DMS 273 (cell line): ENCODE measurements at regions not wholly inside any gene's neighbourhood (a gene's known extent, or its start where the extent isn't known, plus 50 kb on each side); places are given as distances from the start of the nearest gene placed in this dataset.

Source experiments
- DNase-seq: peaks from one replicate; lab custom pipeline; 2025; ENCODE audit not compliant: unreplicated experiment; lab: John Stamatoyannopoulos, UW

DNA sequence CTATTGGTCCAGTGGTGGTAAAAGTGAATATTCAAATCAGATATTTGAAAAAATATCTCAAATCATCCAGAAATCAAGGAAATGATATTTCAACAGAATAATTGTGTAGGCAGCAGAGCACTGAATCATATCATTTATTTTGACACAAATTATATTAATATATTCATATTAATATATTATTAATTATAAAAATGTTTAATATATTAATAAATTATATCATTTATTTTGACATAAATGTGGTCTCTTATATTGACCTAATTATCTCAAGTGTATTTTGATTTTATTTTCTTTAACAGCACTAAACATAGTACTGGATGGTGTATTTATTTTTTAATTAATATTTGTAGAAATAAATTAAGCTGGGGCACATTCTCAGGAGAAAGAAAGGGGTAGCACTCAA, 257.7 kb upstream of the THBS1 start:
- DNase-seq: no peak

DNA sequence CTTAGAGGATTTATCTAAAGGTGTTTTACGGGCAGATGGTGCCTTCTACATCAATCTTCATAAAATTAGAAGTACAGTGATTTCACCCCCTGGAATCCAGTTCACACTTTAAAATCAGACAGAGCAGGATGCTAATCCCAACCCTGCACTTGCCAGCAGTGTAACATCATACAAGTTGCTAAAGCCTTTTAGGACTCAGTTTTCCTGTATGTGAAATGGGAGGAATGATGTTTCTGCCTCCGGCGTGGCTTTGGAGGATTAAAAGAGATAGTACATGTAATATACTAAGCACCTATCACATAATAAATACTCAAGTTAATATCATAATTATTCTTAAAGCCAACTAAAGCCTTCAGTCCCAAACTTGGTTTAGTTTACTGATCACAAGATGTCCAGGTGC, 257.2 kb upstream of the THBS1 start:
- no peak for DNase-seq

DNA sequence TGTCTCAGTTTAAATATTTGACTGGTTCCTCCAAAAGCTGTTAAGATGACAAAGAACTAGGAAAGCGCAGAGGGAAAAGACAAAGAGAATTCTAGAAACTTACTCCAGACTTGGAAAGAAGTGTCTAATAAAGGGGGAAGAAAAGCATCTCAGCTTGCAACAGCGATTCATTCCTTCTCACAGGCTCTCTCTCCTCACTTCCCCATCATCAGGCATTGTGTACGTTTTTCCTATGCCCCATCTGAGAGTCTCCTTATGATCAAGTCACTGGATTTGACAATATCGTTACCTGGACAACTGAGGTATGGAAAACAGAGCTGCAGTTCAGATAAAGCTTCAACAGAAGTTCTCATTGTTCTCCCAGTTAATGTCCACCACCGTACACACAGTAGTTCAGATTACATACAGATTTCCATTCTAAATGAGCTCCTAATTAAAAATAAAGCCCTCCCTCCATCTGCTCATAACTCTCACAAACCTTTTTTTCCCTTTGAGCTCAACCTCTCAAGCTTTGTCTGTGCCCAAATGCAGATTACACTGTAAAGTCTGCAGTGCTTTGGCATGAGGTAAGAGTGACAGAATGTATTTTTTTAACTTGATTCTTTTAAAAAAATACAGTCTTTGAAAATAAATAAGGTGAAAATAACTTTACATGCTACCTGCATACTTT, 254.4 kb upstream of the THBS1 start:
- peak; percentile 11 for DNase-seq

DNA sequence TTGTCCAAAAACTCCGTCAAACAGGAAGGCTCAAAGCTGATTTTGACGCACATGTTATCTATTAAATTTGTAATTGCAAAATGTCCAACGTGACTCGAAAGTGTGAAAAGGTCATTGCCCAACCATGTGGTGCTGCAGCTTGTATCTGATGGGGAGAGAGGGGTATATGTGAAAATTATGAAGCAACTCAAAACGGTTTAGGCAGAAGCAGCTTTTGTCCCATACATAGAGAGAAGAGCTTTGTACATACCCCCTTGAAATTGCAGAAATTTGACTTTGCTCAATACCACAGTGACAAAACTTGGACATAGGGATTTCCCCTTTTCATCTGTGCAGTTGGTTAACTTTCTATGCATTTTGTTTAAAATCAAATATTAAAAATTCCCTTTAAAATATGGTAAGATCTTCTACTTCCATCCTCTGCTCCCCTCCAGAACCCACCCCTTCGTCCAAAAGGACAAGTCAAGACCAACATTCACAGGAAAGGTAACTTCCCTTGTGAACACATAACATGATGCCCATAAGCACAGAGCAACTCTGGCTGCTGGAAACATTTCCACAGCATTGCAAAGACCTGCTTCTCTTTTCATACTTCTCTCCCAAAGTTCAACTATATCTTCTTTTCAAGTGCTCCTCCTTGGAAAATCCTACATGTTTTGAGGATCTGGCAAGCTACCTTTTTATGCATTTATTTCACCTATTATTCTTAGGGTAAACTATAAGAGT, 253.7 kb upstream of the THBS1 start:
- no peak for DNase-seq

DNA sequence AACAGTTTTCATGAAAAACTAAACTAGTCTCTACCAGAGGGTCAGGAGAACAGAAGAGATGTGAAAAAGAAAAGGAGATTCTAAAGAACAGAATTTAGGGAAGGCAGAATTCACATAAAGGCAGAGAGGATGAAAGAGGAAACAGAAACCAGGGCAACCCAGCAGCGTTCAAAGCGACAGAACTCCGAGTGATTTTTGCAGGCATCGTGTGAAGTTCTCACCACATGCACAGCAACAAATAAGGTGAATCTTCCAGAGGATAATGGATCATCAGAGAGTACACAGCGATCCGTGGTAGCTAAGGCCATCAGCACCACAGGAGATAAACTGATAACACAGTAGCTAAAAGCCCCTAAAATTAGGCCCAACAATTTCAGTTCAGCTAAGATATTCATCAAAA, 250.8 kb upstream of the THBS1 start:
- no peak for DNase-seq

DNA sequence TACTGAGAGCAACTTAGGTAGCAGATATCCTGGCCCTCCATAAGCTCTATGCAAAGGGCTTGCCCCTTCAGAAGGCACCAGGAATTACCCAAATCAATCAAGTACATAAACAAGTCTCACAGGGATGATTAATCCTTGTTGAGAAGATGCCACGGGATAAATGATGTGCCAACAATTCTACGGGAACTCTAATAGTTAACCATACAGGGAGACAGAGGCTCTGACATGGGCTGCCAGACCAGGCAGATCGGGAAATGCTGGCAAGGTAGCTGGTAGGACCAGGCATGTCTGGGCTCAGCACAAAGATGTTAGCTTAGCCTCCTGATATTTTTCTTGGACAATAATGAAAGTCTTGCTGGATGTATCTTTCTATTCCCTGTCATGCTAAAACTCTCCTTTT, 249.3 kb upstream of the THBS1 start:
- no peak for DNase-seq

DNA sequence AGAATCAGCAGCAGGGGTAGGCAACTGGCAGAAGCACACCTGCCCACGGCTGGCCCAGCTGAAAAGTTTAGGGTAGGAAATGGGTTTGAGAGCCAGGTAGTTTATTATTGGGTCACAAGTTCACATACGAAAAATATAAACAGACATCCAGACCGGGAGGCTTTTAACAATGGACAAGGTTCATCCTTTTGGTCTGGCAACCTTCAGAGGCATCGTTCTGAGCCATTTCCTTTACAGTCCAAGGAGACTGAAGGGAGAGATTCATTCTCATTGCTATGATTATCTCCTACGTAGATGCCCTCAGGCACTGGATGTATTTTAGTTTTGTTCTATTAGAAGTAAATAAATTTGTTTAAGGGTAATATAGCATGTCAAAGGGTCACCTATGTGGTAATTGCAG, 248.0 kb upstream of the THBS1 start:
- DNase-seq: no peak

DNA sequence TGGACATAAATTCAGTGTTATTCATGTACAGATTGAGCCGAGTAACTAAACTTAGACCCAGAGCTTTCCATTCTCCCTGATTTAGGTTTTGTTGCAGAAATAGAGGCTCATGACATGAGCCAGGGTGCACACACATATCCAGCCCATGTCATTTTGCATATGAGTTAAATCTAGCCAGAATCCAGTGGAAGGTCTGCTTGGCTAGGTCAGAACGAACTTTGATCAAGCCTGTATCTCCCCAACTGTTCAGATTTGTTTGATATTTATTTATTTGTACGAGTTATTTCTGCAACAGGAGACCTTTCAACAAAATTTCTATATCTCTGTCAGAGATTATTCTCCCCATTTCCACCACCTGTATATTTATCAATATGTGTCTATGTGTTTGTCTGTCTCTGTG, 247.5 kb upstream of the THBS1 start:
- no peak for DNase-seq

DNA sequence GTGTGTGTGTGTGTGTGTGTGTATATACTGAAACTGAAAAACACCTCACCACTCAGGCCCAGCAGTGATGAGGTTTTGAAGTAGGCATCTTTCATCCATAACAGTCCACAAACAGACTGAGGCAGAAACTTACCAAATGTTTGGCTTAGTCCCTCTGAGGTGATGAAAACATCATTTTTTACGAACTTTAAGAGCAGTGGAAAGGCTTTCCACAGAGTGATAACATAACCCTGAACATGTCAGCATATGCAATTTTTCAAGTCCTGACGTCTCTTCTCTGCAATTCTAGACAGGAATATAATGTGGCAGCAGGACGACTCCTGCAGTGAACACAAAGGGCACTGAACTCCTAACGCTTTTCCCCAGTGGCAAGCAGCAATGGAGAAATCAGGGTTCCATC, 247.0 kb upstream of the THBS1 start:
- no peak for DNase-seq

DNA sequence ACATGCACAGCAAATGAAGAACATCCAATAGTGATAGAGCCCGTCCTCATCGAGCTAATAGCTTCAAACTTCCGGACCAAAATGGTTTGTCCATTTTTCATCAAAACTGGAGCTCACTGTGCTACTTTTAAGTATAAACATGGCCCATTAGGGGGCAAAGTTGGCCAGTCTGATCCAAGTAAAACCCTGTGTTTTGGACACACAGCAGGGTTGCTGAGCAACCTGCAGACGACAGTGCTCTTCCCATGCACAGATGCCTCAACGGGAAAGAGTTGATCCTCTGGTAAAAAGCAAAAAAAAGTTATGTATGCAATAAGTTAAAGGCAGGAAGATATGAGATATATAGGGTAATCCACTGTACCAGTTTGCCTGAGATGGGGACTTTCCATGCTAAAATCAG, 244.0 kb upstream of the THBS1 start:
- no peak for DNase-seq

DNA sequence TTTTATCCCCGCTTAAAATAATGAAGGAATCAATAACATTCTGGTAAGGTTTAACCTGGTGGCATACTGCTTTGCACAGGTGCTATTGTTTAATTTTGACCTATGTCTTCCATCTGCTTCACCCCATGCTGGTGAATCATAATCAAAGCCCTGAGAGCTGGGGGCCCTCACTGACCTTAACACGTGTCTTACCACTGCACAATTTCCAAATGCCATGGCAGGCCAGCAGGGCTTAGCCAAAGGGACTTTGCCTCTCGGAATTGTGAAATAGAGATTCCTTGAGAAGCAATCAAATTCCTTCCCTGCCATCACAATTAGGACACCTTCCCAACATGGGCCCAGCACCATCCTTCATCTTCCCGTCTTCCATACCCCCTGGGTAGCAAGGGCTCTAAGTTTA, 242.6 kb upstream of the THBS1 start:
- no peak for DNase-seq

DNA sequence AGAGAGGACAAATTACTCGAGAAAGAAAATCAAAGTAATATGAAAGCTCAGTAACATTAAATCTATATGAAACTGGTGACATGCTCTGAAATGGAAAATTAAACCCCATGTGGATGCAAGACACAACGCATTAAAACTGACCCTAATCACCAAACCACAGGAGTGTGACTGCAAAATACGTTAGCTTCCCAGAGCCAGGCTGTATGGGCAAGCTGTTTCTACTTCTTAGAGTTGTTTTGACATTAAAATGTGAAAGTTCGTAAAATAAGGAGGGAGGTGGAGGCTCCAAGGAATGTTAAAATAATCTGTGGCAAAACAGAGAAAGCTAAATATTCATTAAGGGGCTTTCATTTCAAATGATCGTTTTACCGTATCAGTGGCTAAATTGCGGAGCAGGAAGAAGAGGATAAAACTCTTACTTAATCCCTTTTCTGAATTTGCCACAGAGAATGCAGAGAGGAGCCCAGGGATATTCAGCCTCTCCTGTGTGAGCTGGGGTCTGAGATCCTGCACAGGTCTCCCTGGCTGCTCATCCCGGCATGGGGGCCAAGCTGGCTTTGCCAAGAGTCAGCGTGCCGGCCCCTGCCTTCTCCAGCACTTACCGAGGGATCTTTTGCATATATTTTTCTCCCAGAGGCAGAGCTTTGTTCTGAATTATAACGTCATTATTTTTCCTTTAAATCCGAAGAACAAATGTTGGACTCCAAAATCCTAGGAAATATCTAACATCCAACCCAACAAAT, 239.8 kb upstream of the THBS1 start:
- DNase-seq: no peak

DNA sequence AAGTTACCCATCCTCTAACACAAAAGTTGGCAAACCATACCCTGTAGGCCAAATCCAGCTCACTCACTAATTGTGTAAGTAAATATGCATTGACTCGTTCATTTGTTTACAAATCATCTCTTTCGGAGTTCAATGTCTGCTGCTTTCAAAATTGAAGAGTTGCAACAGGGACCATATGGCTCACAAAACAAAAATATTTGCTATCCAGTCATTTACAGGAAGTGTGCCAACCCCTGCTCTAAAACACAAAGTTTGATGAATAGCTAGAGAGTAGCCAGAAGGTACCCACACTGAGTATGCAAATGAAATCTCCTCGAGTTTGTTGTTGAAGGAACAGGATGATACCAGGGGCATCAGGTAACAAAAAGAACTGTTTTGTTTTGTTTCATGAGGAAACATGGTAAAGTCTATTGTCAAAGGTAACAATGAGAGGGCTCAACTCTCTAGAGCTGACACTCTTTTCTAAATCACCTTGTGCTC, 236.2 kb upstream of the THBS1 start:
- peak; percentile 37 for DNase-seq

DNA sequence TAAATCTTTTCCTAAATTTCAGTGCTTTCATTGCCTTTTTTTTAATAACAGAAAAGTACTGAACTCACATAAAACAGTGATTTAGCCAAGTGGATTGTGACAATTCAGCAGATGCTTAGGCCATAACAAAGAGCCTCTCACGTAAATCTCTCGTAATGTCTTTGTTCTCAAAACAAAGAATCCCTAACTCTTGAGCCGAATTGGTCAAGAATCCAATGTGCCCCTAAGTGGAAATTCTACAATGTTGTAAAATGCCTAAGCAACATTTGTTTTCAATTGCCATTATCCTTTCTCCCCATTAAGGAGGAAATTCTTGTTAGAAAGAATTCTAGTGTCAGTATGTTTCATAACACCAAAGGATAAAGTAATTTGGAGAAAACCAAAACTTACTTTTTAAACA, 235.7 kb upstream of the THBS1 start:
- DNase-seq: no peak

DNA sequence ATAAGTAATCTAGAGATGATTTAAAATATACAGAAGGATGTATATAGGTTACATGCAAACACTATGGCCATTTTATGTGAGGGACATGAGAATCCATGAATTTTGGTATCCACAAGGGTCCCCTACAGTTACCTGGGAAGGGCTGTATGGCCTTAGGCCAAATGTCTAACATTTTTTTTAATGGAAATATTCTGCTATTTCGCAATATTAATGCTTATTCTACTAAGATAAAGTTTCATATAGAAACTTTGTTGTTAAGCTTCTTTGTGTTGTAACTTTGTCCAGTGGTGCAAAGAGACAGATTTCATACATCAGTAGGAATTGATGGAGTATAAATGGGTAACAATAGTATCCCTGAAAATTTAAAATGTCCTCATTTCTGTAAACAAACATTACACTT, 233.4 kb upstream of the THBS1 start:
- no peak for DNase-seq

DNA sequence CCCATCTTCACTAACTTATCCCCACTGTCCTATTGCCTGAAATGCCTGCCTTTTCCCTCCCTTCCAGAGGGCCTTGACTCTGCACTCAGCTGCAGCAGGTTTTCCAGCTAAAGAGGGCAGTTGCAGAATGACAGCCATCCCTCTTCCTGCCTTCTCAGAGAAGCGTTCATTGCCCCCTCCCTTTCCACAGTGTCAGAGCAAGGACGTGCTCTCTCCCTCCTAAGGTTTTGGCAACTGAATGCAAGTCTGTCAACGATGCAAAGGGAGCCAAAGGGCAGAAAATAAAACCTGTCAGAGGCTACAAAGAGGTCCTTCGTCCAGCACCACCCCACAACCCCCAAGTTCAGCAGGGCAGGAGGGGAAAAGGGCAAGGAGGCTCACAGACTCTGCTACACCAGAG, 230.1 kb upstream of the THBS1 start:
- DNase-seq: peak; percentile 17

DNA sequence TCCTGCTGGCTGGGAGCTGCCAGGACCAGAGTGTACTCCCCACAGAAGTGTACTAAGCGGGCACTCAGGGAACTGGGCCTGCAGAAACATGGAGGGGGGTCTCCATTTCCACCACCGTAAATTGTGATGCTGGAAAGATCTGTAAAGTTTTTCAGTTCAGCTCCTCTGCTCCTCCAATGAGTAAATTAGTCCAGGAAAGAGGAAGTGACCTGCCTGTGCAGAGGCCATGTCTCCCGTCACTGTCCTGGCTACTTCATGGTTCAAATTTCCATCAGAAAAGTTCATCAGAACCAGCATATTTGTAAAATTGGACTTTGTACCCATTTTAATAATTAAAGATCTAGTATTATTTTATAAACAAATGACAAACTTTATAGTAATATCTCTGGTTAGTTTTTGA, 226.7 kb upstream of the THBS1 start:
- no peak for DNase-seq

DNA sequence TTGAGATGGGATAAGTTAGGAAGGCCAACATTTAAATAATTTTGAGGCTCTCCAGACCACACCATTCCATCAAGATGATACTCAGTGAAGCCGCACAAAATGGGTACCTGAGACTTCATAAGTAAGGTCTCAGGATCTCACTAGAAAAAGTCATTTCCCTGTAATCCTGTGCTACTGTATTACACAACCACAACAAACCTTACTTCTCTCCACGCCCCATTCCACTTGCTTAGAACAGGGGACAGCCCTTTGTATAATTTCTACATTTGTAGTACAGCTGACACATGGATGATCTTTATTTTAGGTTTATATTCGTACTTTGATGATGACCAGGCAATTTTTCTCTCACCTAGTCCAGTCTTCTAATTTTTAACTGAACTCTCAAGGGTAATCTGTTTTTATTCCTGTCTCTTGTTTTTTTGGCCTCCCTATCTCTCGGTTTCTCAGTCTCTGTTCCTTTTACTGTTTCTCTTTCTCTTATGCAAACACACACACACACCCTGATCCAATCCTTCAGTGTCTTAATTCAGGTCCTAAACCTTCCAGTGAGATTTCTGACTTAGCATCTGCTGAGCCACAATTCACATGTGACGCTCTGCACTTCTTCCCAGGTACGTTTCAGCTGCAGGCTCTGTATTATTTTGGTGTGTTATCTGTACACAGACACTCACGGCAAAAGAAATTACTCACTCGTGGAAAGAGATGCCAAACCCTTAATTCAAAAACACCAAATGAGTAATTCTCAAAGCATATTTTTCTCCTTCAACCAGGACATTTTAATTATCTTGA, 223.2 kb upstream of the THBS1 start:
- DNase-seq: no peak

DNA sequence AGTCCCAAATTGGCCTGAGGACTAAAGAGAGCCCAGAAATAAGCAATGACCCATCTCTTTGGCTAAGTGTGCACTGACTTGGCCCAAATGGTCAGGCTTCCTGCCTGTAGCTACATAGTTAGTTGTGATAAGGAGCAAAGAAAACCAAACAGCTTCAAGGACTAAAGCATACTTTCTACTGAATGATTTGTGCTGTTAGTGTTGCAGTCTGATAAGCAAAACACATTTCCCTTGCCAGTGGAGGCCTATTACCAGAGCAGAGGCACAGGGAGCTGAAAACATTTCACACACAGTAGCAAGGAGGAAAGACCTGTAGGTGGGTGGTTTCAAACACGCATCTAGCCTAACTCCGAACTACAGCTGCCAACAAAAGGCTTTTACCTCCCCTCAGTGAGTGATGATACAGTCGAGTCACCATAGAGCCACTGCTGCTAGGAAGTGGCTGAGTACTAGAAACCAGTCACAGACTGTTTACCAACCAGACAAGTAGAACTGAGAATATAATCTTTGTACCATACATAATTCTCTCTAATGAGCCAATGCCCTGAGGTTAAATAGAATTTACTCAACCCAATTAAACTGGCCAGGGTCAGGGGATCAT, 222.3 kb upstream of the THBS1 start:
- no peak for DNase-seq

DNA sequence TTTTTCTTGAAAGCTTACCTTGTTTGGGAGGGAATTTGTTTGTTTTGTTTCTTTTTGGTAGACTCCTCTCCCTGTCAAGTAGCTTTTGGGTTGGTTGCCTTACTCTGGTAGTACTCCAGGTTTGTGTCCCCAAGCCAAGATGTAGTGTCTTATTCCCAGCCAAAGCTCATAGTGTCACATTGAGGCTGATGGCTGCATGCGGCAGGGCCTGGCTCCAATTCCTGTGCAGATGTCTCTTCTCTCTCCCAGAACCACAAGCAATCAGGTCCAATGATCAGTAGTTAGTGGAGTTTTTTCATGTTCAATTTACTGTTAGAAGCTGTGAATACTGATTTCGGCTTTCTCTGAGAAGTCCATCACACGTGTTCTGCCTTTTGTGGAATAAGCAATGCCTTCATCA, 221.1 kb upstream of the THBS1 start:
- no peak for DNase-seq

DNA sequence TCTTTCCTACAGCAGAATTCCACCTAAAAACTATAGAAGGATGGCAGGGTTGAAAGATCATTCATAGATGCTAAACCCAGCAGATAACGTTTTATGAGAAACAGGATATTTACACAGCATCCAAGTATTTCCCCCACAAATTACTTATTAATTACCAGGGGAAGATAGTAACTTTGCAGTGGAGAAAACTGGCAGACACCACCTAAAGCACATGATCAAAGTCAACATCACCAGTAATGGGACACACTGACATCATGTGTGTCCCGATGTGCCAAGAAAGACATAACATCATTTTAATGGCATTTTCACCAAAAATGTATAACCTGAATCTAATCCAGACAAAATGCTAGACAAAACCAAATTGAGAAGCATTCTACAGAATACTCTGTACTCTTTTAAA, 220.4 kb upstream of the THBS1 start:
- no peak for DNase-seq
